ENCODE measurements at regions not wholly inside any gene's neighbourhood (a gene's known extent, or its start where the extent isn't known, plus 50 kb on each side); places are given as distances from the start of the nearest gene placed in this dataset.

GRCh38 chr10:6721480-6721879, 141.4 kb upstream of the PRKCQ start:
- no peak for TF ChIP-seq CTCF (IDR thresholded peaks at IDR 0.05)
- no peak for TF ChIP-seq POLR2A (IDR thresholded peaks at IDR 0.05)
- no peak for TF ChIP-seq EP300 (IDR thresholded peaks at IDR 0.05; ENCODE audit: low read depth)
- peak in 2 of 3 donors; percentile 34 to 39 for TF ChIP-seq POLR2AphosphoS5 (IDR thresholded peaks at IDR 0.05)

Measured in transverse colon (tissue), 4 donors.